GF-D8 (cell line): ENCODE measurements at regions not wholly inside any gene's neighbourhood (a gene's known extent, or its start where the extent isn't known, plus 50 kb on each side); places are given as distances from the start of the nearest gene placed in this dataset.

Source experiments
- DNase-seq: peaks from one replicate; lab custom pipeline; 2025; lab: John Stamatoyannopoulos, UW

DNA sequence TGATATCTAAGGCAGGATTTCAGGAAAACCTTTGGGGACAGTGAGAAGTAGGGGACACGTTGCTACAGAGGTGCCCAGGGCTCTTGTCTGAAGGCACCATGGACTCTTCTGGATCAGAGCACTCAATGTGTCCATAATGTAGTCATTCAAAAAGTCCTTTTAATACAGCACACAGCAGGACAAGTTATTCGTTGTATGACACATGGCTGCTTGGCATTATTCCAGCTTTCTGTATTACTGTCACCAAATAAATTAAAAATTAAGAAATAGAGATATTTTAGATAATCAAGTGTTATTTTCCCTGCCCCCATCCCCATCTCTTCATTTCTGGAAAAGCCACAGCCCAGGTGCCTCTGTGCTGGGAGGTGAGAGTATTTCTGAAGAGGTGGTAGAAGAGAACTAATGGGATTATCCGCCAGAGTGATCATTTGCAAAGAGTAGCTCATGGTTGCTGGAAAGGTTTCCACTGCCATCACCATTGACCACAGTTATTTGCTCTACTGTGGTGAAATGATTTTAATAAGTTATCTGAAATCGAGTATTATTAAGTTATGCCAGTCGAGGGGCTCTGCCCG, 83.0 kb downstream of the CXCL12 start:
- DNase-seq = no peak

DNA sequence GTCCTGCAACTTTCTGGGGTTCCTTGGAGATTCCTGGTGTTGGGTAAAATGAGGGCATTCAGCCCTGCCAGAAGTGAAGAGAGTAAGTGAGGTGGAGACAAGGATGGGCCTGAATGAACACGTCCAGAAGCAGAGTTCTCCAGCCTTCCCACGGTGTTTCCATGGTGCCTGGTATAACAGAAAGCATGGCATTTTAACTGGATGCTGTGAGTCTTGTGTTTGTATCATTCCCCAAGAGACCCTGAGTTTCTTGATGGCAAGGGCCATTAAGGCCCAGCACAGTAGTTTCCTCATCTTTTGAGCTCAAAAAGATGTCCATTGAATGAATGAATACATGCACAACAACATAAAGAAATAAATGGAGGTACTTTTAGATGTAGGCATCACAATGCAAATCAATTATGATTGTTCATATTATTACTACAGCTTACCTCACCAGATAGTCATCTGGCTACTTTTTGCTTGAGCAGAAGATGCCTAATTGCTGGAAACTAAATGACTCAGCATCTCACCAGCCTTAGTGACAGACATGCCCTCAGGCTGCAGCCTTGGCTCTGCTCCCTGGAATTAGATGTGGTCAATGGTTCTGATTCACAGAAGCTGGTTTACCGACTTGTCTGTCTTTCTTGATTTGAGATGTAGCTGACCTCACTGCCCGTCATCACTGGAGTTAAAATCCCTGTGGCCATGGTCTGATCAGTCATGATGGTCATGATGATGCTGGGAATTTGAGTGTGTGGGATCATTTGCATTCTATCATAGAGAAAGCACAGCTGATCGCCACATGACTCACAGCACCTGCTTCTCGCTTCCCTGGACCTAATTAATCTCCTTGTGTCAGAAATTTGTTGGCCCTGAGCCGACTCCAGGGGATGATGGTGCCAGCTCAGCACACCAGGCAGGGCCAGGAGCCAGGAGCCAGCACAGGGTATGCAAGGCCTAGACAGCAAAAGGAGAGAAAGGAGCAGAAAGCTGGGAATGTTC, 83.9 kb downstream of the CXCL12 start:
- DNase-seq = no peak

DNA sequence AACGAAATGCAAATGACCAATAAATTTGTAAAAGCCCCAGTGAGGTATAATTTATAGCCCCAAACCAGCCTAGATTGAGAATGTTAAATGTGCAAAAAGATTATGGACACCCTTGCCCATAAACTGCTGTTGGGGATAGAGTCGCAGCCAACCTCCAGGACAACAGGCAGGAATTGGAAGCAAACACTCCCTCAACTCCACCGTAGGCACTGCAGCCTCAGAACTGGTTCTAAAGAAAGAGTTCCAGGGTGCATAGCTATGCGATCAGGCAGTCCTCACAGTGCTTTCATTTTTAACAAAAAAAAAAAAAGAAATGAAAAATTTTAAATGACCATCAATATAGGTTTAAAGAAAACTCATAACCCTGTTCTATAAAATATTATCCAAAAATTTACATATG, 86.2 kb downstream of the CXCL12 start:
- DNase-seq = no peak

DNA sequence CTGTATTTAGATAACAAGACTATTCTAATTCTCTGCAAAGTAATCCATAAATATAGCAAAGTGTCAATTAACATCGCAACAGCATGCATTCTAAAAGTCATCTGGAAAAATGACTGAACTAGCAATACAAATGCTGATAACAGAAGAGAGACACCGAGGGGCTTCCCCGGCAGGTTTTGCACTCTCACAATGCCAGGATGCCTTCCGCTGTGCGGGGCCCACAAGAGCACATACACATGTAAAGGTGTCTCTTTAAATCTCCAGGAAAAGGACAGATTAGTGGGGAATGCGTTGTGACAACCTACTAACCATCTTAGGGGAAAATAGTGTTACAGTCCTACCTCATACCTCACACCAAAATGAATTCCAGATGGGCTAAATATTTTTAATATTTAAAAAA, 86.9 kb downstream of the CXCL12 start:
- DNase-seq = no peak

DNA sequence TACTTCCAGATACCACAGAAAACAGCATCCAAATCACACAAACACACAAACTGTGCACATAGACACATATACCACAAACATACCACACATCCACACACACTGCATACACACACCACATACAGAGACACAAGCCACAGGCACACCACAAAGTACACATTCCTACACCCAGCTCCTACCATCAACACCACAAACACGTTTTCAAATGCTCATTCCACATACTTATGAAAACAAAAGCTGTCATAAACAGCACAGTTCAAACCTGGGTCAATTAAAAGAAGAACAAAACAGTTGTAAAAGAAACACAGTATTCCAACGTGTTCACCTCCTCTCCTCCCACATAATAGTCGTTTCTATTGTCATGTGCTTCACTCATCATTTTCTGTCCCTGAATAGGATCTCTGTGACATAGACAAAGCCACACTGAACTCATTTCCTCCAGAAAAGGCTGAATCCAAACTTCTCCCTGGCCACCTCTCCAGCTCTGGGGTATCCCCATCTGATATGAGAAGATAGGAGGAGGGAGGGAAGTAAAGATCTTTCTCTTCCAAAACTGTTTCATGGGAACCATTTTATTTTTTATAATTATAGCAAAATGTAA, 89.2 kb downstream of the CXCL12 start:
- DNase-seq = no peak

DNA sequence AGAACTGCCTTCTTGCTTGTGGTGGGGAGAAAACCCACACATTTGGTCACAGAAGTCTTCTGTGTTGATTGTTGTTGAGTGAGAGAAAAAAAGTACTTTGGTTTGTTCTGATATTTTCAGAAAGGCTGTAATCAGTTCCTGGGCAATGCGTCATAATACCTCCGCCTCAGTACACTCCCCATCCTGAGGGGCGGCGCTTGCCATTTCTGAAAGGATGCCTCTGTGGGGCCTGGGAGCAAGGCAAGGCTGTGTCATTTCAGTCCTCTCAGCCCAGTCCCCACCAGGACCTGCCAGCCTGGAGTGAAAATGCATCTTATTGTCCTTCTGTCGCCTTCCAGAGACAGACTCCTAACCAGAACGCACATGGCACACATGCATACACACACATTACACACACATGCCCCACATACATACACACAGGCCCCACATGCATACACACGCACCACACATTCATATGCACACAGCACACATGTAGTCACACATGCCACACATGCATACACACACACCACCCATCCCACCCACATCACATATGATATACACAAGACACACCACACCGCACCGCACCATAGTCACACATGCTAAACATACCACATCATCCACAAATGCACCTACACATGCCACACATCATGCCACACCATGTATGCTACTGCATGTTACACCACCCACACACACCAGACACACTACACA, 90.0 kb downstream of the CXCL12 start:
- DNase-seq = no peak

DNA sequence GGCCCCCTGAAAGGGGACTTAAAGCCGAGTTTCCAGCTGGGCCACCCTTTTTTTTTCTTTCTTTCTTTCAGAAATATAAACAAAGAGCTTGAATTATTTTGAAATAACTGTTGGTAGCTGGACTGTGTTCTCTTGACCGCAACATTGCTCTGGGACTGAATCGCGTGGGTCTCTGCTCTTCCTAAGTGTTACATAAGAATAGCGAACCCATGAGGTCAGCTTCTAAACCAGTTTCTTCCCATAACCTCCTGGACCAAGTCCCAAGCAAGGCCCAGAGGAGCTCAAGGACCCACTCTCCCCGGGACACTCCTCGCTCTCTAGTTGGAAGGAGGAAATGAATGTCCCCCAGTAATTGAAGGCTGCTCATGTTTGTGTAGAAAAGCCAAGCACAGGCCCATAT, 91.1 kb downstream of the CXCL12 start:
- DNase-seq = no peak

DNA sequence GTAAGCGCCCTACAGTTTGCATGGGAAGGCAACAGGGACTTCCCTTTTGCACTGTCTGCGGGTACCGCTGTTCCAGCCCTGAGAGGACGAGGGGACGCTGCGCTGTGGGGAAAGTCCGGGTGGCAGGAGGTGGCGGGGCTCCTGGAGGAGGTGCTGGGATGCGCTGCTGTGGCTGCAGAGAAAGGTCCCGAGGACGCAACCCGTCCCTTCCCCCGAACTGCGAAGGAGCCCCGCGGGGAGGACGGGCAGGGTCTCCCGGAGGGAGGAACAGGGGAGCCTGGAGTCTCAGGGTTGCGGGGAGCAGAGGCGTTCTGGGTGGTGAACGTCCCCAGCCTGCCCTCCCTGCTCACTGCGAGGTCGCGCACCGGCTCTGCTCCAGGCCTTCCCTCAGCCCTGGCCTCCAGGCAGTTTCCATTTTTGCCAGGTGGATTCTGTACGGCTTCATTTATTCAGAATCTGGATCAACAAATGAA, 91.6 kb downstream of the CXCL12 start:
- no peak for DNase-seq

DNA sequence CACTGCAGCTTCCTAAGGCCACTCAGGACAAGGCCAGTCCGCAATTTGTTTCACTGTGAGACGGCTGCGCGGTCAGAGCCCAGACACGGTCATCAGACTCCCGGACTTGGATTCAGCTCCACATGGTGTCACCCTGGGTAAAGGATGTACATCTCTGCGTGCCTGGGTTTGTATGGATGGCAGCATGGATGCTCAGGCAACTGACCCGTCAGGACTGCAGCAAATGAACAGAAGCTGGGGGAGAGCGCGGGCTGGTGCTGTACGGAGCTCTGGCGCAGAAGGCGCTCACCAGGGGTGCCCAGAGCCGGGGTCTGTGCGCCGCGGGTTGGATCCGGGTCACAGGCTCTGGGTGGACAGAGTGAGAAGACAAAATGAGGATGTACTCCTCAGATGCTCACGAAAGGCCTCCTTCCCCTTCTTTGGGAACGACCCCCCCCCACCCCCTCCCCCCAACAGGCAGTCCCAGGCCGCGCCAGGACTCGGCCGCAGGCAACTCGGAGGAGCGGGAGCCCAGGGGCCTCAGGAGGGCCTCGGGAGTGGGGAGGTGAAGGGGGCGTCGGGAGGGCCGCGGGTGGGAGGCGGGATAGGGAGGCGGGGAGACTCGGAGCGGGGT, 92.4 kb downstream of the CXCL12 start:
- DNase-seq = no peak

DNA sequence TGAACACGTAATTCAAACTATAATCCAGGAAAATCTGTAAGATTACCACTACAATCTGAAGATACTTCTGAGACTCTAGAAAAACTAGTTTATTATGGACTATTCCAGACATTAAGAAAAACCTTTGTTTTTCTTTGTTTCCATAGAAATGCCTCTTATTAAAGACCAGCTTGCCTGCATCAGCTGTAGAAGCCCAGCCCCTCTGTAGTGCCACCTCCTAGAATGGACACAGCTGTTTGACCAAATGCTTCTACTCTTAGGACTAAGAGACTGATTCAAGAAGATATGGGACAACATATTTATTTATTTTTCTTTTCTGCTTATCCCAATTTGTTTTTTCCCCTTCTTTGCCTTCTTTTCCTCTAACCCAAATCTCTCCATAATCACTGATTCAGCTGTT, 93.8 kb downstream of the CXCL12 start:
- no peak for DNase-seq

DNA sequence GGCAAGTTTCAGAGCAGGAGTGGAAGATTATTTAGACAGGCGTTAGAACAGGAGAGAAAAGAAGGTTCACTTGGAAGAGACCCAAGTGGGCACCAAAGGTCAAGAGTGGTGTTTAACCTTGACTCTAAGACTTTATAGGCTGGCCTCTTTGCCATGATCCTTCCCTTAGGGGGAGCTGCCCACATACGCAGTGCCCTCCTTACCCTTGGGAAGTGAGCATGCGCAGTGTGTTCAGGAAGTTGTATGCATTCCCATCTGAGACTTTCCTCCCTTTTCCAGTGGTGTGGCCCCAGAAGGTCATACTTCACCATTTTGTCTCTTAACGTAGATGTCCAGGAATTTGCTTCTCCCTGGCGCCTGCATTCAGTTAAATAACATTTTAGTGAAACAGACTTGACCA, 95.8 kb downstream of the CXCL12 start:
- no peak for DNase-seq

DNA sequence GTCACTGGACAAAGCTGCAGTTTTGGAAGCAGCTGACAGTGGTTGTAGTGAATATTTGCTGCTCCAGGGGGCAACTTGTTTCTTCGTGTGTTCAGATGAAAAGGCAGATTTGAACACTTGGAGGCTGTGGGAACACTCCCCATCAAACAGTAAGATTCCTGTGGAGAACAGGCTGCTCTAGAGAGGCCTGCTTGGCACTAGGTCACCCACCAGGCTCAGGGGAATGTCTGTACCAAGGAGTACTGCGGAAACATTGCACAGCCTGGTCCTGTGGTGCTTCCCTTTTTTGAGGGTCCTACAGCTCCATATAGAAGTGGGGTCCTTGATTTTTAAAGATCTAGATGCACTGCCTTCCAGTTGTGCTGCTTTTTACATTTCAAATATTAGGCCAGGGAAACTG, 97.5 kb downstream of the CXCL12 start:
- no peak for DNase-seq

DNA sequence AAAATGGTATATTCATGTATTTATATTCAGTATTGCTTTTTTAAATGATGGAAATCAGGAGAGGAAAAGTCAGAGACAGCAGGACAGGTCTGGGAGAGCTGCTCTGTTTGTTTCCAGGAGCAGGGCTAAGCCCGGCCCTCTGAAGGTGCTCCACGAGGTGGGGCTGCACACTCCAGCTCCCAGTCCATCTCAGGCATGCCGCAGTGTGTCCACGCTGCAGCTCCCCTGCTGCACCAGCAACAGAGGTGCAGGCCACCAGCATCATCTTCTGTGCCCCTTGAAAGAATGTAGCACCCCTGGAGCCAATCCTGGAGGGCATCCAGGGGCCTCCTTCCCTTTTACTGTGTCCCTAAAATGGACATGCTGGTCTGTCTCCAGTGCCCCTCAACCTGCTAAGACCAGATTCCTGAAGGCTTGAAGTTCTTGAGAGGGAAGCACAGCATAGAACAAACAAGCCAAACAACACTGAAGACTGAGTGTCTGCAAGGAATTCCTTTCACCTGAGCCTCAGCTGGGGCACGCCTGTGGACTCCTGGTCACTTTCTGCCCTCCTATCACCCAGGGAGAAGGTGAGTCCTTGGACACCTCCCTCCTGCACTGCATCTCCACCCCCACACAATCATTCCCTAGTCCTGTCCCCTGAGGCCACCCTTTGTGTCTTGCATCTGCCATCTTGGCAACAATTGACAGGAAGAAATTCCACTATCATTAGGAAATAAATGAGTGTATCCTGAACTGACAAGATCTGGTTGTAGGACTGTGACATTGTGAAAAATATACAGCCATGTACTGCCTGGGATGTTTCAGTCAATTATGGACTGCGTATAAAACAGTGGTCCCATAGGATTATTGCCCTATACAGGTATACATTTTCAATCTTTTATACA, 100.5 kb downstream of the CXCL12 start:
- no peak for DNase-seq

DNA sequence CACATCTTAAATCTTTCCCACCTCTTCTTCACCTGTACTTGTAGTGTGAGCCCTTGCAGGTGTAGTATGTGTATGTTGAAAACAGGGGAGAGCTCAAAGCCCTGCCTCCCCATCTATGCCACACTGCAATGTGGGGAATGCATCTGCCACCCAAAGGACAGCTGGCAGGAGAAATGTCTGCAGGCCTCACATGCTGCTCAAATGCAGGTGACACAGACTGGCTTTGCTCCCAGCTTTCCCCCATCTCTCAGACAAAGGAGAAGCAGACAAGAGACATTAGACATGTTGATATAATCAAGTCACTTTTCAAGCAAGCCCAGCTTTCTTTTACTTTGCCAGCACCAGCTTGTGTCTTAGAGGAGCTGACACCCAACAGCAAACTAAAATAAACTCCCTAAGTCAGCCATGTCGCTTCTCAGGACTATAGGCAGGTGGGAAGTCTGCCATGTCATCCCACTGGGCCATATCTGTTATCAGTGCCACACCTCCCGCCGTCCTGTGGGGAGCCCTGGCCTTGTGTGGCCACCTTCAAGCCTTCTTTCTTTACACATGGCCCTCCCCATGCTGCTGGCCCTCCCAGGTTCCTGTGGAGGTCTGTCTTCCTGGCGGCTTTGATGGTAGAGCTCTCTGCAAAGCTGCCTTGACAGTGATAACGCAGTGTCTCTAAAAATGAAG, 102.1 kb downstream of the CXCL12 start:
- DNase-seq = no peak

DNA sequence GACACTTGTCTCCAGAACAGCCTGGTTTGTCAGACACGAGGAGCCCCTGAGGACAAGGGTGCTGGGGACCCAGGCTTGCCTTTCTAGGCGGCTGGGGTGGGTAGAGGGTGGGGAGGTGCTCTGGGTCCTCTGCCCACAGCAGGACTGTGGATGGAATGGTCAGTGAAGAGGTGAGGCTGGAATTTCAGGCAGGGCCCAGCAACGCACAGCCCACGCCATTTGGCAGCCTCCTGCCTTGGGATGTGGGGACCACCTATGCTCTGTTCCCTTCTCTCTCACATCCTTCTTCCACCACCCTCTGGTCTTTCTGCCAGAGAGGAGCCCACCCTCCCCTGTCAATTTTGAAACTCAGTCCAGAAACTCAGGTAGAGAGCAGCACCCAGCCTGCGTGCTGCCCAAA, 103.2 kb downstream of the CXCL12 start:
- no peak for DNase-seq

DNA sequence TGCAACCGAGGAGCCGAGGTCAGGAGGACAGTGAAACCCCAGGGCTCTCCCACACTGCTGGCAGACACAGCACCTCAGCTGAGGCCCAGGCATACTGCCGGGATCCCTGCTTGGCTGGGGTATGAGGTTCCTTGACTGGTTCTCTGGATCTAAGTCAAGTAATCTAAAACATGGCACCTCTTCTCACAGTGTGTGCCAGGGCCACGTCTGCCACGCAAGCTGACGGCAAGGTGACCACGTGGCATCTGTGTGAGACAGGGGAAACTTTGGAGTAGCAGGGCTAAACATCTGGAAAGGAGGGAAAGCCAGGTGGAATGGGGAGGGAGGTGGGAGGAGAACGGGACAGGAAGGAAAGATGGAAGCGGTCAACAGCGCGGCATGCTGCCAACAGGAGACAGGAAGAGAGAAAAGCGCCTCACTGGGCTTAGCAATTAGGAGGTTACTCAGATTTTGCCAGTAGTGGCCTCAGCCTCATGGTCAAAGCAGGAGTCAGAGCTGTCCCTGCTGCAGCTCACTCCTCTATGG, 103.7 kb downstream of the CXCL12 start:
- DNase-seq = no peak

DNA sequence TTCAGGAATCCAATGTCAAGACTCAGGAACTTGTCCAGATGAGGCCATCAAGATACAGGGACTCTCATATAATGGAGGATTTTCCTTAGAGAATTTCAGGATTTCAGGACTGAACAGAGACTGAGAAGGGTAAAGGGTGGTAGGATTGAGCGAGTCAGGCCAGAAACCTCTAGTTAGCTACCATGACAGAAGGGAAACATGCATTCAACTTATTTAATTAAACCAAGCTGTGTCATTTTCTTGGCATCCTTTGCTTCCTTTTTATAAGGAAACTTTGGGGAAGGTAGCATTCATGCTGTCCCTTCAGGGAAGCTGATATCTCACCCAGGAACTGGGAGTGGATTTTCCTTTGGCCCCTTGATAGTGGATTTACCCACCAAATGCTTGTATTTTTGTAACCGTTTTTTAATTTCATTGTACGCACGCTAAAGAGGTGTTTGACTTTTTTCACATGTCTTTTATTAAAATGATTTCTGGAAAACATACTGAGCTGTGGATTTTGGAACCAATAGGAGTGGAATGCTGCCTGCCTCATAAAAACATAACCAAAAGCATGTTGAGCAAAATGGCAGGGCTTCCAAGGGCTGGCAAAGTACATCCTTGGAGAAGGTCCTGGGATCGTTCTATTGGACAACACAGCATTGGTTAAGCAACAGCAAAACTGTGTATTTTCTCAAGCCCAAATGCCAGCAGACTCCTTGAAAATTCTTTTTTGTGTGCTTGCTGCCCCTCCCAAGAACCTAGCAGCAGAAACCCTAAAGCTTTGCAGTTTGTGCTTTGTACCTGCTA, 104.5 kb downstream of the CXCL12 start:
- no peak for DNase-seq

DNA sequence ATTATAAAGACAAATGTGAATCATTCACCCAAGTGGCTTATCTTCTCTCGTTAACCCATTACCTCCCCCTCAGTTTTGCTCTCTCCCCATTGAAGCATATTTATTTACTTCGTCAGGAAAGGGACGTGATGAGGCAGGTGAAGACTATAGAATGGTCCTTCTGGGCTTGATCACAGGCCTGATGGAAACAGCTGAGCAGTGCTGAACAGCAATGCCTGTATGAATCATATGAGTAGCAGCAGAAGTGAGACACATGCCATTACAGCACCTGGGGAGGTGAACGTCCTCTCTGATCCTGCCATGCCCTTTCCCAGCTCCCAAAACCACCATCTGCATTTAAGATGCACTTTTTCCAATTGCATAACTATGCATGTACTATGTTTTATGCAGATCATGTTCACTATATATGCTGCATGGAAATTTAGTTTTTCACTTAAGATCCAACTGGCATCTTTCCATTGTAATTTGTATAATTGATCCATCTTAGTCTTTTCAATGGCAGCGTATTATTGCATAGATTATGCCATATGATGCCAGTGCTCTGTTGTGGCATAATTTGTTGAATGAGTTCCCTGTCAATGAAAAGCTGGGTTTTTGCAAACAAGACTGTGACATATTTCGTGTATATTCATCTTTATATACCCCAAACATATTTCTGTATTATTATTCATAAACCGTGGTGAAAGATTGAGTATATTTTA, 105.3 kb downstream of the CXCL12 start:
- DNase-seq = no peak

DNA sequence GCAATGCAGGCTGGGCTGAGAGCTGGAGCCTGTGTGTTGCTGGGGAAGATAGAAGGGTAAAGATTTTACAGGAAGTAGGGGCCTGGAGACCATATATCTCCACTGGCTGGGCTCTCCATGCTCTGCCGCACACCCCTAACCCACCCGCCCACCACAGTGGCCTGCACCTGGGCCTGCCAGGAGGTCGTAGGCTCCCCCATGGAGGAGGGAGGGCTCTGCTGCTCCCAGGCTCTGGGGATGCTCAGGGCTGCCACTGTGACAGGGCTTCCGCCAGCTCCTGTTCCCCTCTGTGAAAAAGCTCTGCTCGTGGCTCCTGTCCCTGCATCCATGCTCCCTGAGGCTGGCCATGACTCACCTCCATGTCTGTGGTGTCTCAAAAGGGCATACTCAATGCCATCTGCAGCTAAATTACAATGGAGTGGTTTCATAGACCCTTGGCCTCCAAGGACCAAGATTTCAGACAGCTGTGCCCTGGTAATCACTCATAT, 106.0 kb downstream of the CXCL12 start:
- no peak for DNase-seq
